Body of pancreas (tissue), 4 donors: ENCODE measurements at regions not wholly inside any gene's neighbourhood (a gene's known extent, or its start where the extent isn't known, plus 50 kb on each side); places are given as distances from the start of the nearest gene placed in this dataset.

ENCODE experiments used
- ATAC-seq: fragments of 150-250 bp; one replicate; pipeline ENCODE4 v1.9.1; 2016
- DNase-seq, 4 donors: peaks; one replicate each; pipeline ENCODE4 v3.0.0-alpha.2; 2019
- H3K27ac ChIP-seq, 4 donors: fragments of 200-600 bp; sonication (generic); 1 replicate in 3 of 4; 2 replicates in 1 of 4; pipeline versions ENCODE4 v1.5.1 to v1.6.1; 2016 to 2019; ENCODE audit warnings: mild to moderate bottlenecking in 1 of 4, mixed read lengths in 1 of 4, moderate library complexity in 1 of 4
- H3K27me3 ChIP-seq, 2 donors: fragments of 200-600 bp; sonication (generic); one replicate each; pipeline ENCODE4 v1.6.0; 2016; ENCODE audit warnings: mild to moderate bottlenecking in 1 of 2
- H3K36me3 ChIP-seq, 2 donors: fragments of 200-600 bp; sonication (generic); replicated peaks in 1 of 2; 2 replicates each; pipeline ENCODE4 v1.5.1; 2016; ENCODE audit warnings: low read depth in 2 of 2; ENCODE audit not compliant: insufficient read depth in 1 of 2
- H3K4me1 ChIP-seq: fragments of 200-600 bp; sonication (generic); one replicate; pipeline ENCODE4 v1.6.0; 2016
- H3K4me3 ChIP-seq, 2 donors: fragments of 200-600 bp; sonication (generic); 1 replicate in 1 of 2; 2 replicates in 1 of 2; pipeline ENCODE4 v1.5.1; 2016 to 2019
- H3K9me3 ChIP-seq, 3 donors: fragments of 200-600 bp; sonication (generic); 1 replicate in 2 of 3; 2 replicates in 1 of 3; pipeline ENCODE4 v1.5.1; 2016
- POLR2A ChIP-seq, 3 donors: fragments of 450-650 bp; IDR thresholded peaks; one replicate each; pipeline ENCODE4 v1.6.1; 2016; ENCODE audit warnings: antibody characterized with exemption in 3 of 3, mild to moderate bottlenecking in 2 of 3
- WGBS, 2 donors: methylation state at CpG; one replicate each; pipeline ENCODE4 v1.1.5; 2017; 5-methylcytosine and 5-hydroxymethylcytosine counted together
- intact Hi-C: fragments of 100-400 bp; cut with DNase I; formaldehyde crosslinking; loops from one replicate; pipeline ENCODE4 v1.15.1; 2023
- TF ChIP-seq, protein P1 (sequence below), 7 experiments: fragments of 450-650 bp in 4 of 7; fragments of 200-600 bp in 3 of 7; sonication (generic) in 3 of 7; IDR thresholded peaks; one replicate each; pipeline ENCODE4 v1.5.1; 2016 to 2019; ENCODE audit warnings: antibody characterized with exemption in 7 of 7

DNA sequence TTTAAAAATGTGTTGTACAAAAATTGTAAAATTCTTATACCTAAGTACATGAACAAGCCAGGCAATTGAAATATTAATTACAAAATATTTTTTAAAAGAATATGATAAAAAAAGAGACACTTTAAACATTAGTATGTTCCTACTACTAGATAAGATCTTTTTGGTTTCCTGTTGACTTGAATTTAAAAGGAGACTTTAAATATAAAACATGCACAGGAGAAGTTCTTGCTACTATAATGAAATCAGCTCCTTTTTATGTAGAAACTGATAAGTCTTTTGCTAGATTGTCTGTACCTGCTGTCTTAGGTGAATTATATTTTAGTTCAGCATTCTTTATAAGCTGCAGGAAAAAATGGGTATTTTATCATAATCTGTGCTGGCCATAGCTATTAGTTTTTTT is 140.2 kb downstream of the TNFSF13B start:
- no peaks in the 10 kb centered on the region for H3K9me3 ChIP-seq
- intact Hi-C loops: no loop called here
- no peaks in the 10 kb centered on the region for H3K36me3 ChIP-seq
- no peak for DNase-seq
- TF ChIP-seq, protein P1, sequence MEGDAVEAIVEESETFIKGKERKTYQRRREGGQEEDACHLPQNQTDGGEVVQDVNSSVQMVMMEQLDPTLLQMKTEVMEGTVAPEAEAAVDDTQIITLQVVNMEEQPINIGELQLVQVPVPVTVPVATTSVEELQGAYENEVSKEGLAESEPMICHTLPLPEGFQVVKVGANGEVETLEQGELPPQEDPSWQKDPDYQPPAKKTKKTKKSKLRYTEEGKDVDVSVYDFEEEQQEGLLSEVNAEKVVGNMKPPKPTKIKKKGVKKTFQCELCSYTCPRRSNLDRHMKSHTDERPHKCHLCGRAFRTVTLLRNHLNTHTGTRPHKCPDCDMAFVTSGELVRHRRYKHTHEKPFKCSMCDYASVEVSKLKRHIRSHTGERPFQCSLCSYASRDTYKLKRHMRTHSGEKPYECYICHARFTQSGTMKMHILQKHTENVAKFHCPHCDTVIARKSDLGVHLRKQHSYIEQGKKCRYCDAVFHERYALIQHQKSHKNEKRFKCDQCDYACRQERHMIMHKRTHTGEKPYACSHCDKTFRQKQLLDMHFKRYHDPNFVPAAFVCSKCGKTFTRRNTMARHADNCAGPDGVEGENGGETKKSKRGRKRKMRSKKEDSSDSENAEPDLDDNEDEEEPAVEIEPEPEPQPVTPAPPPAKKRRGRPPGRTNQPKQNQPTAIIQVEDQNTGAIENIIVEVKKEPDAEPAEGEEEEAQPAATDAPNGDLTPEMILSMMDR (IDR thresholded peaks at IDR 0.05): no peak
- no peak for TF ChIP-seq POLR2A (IDR thresholded peaks at IDR 0.05)
- no peak overlapping the region for H3K27ac ChIP-seq
- H3K4me3 ChIP-seq: no peak overlapping the region
- H3K27me3 ChIP-seq: no peaks in the 10 kb centered on the region
- no peak for ATAC-seq
- H3K4me1 ChIP-seq: no peaks in the 10 kb centered on the region

GRCh38 chr13:108419768-108420167 is 150.2 kb downstream of the TNFSF13B start:
- Histone ChIP-seq H3K36me3 (no peaks in the 10 kb centered on the region), H3K9me3 (no peaks in the 10 kb centered on the region), H3K4me1 (no peaks in the 10 kb centered on the region), H3K27me3 (no peaks in the 10 kb centered on the region), H3K4me3 (no peak overlapping the region), H3K27ac (no peak overlapping the region)
- ATAC-seq (no peak), DNase-seq (no peak)
- WGBS, 2 donors: 58 to 68% methylated on average over 6 of the region's 6 CpGs
- intact Hi-C loops: no loop called here
- TF ChIP-seq, protein P1 (IDR thresholded peaks at IDR 0.05): no peak
- TF ChIP-seq POLR2A (IDR thresholded peaks at IDR 0.05): no peak

GRCh38 chr13:108425056-108425455 is 155.5 kb downstream of the TNFSF13B start:
- Histone ChIP-seq H3K4me3 (no peak overlapping the region), H3K27ac (no peak overlapping the region), H3K9me3 (no peaks in the 10 kb centered on the region), H3K27me3 (no peaks in the 10 kb centered on the region), H3K4me1 (no peaks in the 10 kb centered on the region), H3K36me3 (no peaks in the 10 kb centered on the region)
- WGBS, 2 donors: 13 to 16% methylated on average over 4 of the region's 4 CpGs
- intact Hi-C loops: no loop called here
- DNase-seq: no peak
- TF ChIP-seq, protein P1 (IDR thresholded peaks at IDR 0.05): no peak
- no peak for TF ChIP-seq POLR2A (IDR thresholded peaks at IDR 0.05)
- no peak for ATAC-seq

GRCh38 chr13:108426893-108427292 is 157.4 kb downstream of the TNFSF13B start:
- no peaks in the 10 kb centered on the region for H3K4me1 ChIP-seq
- DNase-seq: no peak
- 70 to 85% methylated on average over 1 of the region's 1 CpG for WGBS, 2 donors
- ATAC-seq: no peak
- no peaks in the 10 kb centered on the region for H3K36me3 ChIP-seq
- H3K4me3 ChIP-seq: no peak overlapping the region
- no peak for TF ChIP-seq POLR2A (IDR thresholded peaks at IDR 0.05)
- TF ChIP-seq, protein P1 (IDR thresholded peaks at IDR 0.05): no peak
- intact Hi-C loops: no loop called here
- H3K27me3 ChIP-seq: no peaks in the 10 kb centered on the region
- H3K9me3 ChIP-seq: no peaks in the 10 kb centered on the region
- no peak overlapping the region for H3K27ac ChIP-seq

DNA sequence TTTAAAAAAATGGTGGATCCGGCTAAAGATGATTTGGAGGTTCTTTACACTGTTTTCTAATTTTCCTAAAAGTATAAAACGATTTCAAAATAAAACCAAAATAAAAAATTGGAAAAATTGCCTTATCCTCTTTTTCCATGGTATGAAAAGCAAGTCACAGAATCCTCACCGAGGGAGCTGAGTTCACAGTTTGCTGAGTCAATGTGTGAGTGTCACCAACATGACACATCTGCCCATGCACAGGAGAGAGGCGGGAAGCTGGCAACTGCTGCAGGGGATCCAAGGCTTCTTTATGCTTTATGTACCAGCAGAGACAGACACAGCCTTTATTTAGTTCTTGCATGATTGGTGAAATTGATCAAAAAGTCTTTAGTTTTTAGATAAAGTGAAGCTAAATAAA is 157.8 kb downstream of the TNFSF13B start:
- Histone ChIP-seq H3K27ac (no peak overlapping the region), H3K4me1 (no peaks in the 10 kb centered on the region), H3K4me3 (no peak overlapping the region), H3K36me3 (no peaks in the 10 kb centered on the region), H3K9me3 (no peaks in the 10 kb centered on the region), H3K27me3 (no peaks in the 10 kb centered on the region)
- intact Hi-C loops: no loop called here
- ATAC-seq (no peak), DNase-seq (no peak)
- TF ChIP-seq, protein P1 (IDR thresholded peaks at IDR 0.05): no peak
- no peak for TF ChIP-seq POLR2A (IDR thresholded peaks at IDR 0.05)
- 56 to 58% methylated on average over 4 of the region's 4 CpGs for WGBS, 2 donors
